SU-DHL-6 (cell line): ENCODE measurements at regions not wholly inside any gene's neighbourhood (a gene's known extent, or its start where the extent isn't known, plus 50 kb on each side); places are given as distances from the start of the nearest gene placed in this dataset.

ENCODE experiments used
- H2AFZ ChIP-seq: fragments of 200-600 bp; sonication (generic); 2 replicates; pipeline ENCODE4 v1.6.1; 2014; ENCODE audit warnings: low read depth, mild to moderate bottlenecking, moderate library complexity, mixed read lengths, antibody characterized with exemption, low read length; ENCODE audit not compliant: severe bottlenecking
- H3F3A ChIP-seq: fragments of 200-600 bp; shearing (Covaris generic); 2 replicates; pipeline ENCODE4 v1.6.0; 2016; ENCODE audit warnings: antibody characterized with exemption, mild to moderate bottlenecking; ENCODE audit not compliant: insufficient read depth
- H3K27ac ChIP-seq: fragments of 200-600 bp; sonication (generic); 2 replicates; pipeline ENCODE4 v1.5.1; 2016; ENCODE audit warnings: low read depth, mild to moderate bottlenecking, low read length, moderate library complexity, mixed read lengths
- H3K27me3 ChIP-seq: fragments of 200-600 bp; sonication (generic), shearing (Covaris generic); 2 replicates; pipeline ENCODE4 v1.6.0; 2014; ENCODE audit warnings: mild to moderate bottlenecking, low read length
- H3K36me3 ChIP-seq: fragments of 200-600 bp; sonication (generic); 2 replicates; pipeline ENCODE4 v1.6.1; 2014; ENCODE audit warnings: mild to moderate bottlenecking, low read length, mixed read lengths
- H3K4me2 ChIP-seq: fragments of 300-600, 200-600 bp; shearing (Covaris generic), sonication (generic); 2 replicates; pipeline ENCODE4 v1.6.0; 2014; ENCODE audit warnings: low read length, low read depth, mild to moderate bottlenecking; ENCODE audit not compliant: poor library complexity, severe bottlenecking
- H3K4me3 ChIP-seq: fragments of 200-600 bp; sonication (generic); 2 replicates; pipeline ENCODE4 v1.5.1; 2014; ENCODE audit warnings: antibody characterized with exemption, low read length, mild to moderate bottlenecking, mixed read lengths; ENCODE audit not compliant: insufficient read depth, poor library complexity, severe bottlenecking
- H3K79me2 ChIP-seq: fragments of 200-600 bp; sonication (generic); 2 replicates; pipeline ENCODE4 v1.6.1; 2014; ENCODE audit warnings: mild to moderate bottlenecking, low read length, moderate library complexity; ENCODE audit not compliant: insufficient read depth
- H3K9ac ChIP-seq: fragments of 200-600 bp; sonication (generic); 2 replicates; pipeline ENCODE4 v1.7.0; 2014; ENCODE audit warnings: mild to moderate bottlenecking, low read length
- H3K9me2 ChIP-seq: fragments of 200-600 bp; sonication (generic); replicated peaks from 2 replicates; pipeline ENCODE4 v1.6.1; 2014; ENCODE audit warnings: low read length; ENCODE audit not compliant: insufficient read depth
- H3K9me3 ChIP-seq: fragments of 200-600 bp; sonication (generic); 2 replicates; pipeline ENCODE4 v1.6.1; 2014; ENCODE audit warnings: low read length, mixed read lengths; ENCODE audit not compliant: insufficient read depth
- H4K20me1 ChIP-seq: fragments of 200-600 bp; sonication (generic); 2 replicates; pipeline ENCODE4 v1.6.1; 2014; ENCODE audit warnings: low read depth, mild to moderate bottlenecking, antibody characterized with exemption, low read length, moderate library complexity, mixed read lengths
- CTCF ChIP-seq: fragments of 200-600 bp; sonication (generic); IDR thresholded peaks from one replicate; pipeline ENCODE4 v1.5.1; 2017; ENCODE audit warnings: antibody characterized with exemption, mild to moderate bottlenecking, low read length, moderate library complexity; ENCODE audit not compliant: insufficient read depth, poor library complexity, severe bottlenecking
- EZH2phosphoT487 ChIP-seq: fragments of 200-600 bp; sonication (generic), shearing (Covaris generic); conservative IDR thresholded peaks from 2 replicates; pipeline ENCODE4 v1.6.1; 2018; ENCODE audit warnings: mild to moderate bottlenecking, antibody characterized with exemption, low read length, moderate library complexity, mixed read lengths

GRCh38 chr11:116537121-116537520 lies 235.7 kb downstream of the BUD13 start:
- H3K9me3 ChIP-seq = no peaks in the 10 kb centered on the region
- H2AFZ ChIP-seq = no peak overlapping the region
- H3F3A ChIP-seq = no peaks in the 10 kb centered on the region
- H3K4me3 ChIP-seq = no peak overlapping the region
- TF ChIP-seq EZH2phosphoT487 (no peak), CTCF (no peak)
- H3K27ac ChIP-seq = no peak overlapping the region
- no peak overlapping the region for H3K9ac ChIP-seq
- no peaks in the 10 kb centered on the region for H3K79me2 ChIP-seq
- no peaks in the 10 kb centered on the region for H3K9me2 ChIP-seq
- no peak overlapping the region for H3K4me2 ChIP-seq
- H3K36me3 ChIP-seq = no peaks in the 10 kb centered on the region
- no peaks in the 10 kb centered on the region for H4K20me1 ChIP-seq
- H3K27me3 ChIP-seq = no peaks in the 10 kb centered on the region

GRCh38 chr11:116536416-116536815 lies 236.4 kb downstream of the BUD13 start:
- Histone ChIP-seq H3K27ac (no peak overlapping the region), H3K9me2 (no peaks in the 10 kb centered on the region), H3K9ac (no peak overlapping the region), H2AFZ (no peak overlapping the region), H3K79me2 (no peaks in the 10 kb centered on the region), H3K4me3 (no peak overlapping the region), H3K27me3 (no peaks in the 10 kb centered on the region), H3K9me3 (no peaks in the 10 kb centered on the region), H3F3A (no peaks in the 10 kb centered on the region), H3K4me2 (no peak overlapping the region), H4K20me1 (no peaks in the 10 kb centered on the region), H3K36me3 (no peaks in the 10 kb centered on the region)
- no peak for TF ChIP-seq CTCF
- no peak for TF ChIP-seq EZH2phosphoT487

GRCh38 chr11:116535994-116536393 lies 236.8 kb downstream of the BUD13 start:
- H3K36me3 ChIP-seq = no peaks in the 10 kb centered on the region
- no peaks in the 10 kb centered on the region for H3F3A ChIP-seq
- no peak overlapping the region for H2AFZ ChIP-seq
- H3K4me2 ChIP-seq = no peak overlapping the region
- no peak for TF ChIP-seq CTCF
- TF ChIP-seq EZH2phosphoT487 = no peak
- H3K4me3 ChIP-seq = no peak overlapping the region
- H3K27me3 ChIP-seq = no peaks in the 10 kb centered on the region
- no peaks in the 10 kb centered on the region for H3K79me2 ChIP-seq
- H3K27ac ChIP-seq = no peak overlapping the region
- no peak overlapping the region for H3K9ac ChIP-seq
- H4K20me1 ChIP-seq = no peaks in the 10 kb centered on the region
- H3K9me2 ChIP-seq = no peaks in the 10 kb centered on the region
- no peaks in the 10 kb centered on the region for H3K9me3 ChIP-seq
